Central memory CD8-positive, alpha-beta T cell (primary cell): ENCODE measurements at regions not wholly inside any gene's neighbourhood (a gene's known extent, or its start where the extent isn't known, plus 50 kb on each side); places are given as distances from the start of the nearest gene placed in this dataset.

Source experiments
- ATAC-seq: fragments of 150-1000 bp; cut with Tn5 transposase; replicated peaks from 2 replicates; pipeline ENCODE4 v1.10.0; 2022; ENCODE audit warnings: mild to moderate bottlenecking, moderate FRiP score, moderate number of reproducible peaks; ENCODE audit not compliant: poor library complexity, severe bottlenecking; ENCODE audit errors: extremely low read depth
- DNase-seq, 2 donors: peaks; one replicate each; pipeline ENCODE4 v3.0.0; 2021; ENCODE audit warnings: low spot score in 2 of 2
- H3K27ac Mint-ChIP-seq: one replicate; pipeline ENCODE4 v1.8.0; 2022; ENCODE audit warnings: low read depth, mild to moderate bottlenecking, moderate library complexity, mixed read lengths
- H3K27me3 Mint-ChIP-seq: one replicate; pipeline ENCODE4 v1.8.0; 2022; ENCODE audit warnings: mixed read lengths
- H3K36me3 Mint-ChIP-seq: one replicate; pipeline ENCODE4 v1.8.0; 2022; ENCODE audit warnings: mild to moderate bottlenecking, moderate library complexity, mixed read lengths; ENCODE audit not compliant: insufficient read depth
- H3K4me1 Mint-ChIP-seq: one replicate; pipeline ENCODE4 v1.8.0; 2022; ENCODE audit warnings: mixed read lengths
- H3K4me3 Mint-ChIP-seq: one replicate; pipeline ENCODE4 v1.8.0; 2022; ENCODE audit warnings: mild to moderate bottlenecking, moderate library complexity, mixed read lengths
- H3K9me3 Mint-ChIP-seq: one replicate; pipeline ENCODE4 v1.8.0; 2022; ENCODE audit warnings: mixed read lengths

DNA sequence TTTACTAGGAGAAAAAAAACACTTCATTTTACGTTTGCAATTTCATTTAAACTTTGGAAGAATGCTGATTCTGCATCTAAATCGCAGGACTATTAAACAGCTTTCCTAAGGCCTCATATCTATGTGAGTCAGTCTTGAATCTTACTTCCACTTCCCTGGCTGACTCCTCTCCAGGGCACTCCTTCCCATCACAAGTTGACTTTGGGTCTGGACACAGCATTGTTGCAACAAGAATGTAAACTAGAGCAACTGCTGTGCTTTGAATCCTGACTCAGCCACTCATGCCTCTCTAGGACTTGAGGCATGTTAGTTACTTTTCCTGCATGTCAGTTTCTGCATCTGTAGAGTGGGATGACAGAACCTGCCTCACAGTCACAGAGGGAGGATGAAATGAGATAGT is 413.8 kb downstream of the FAT4 start:
- ATAC-seq (no peak), DNase-seq (no peak)
- Mint-ChIP-seq H3K4me3 (no peak overlapping the region), H3K4me1 (no peaks in the 10 kb centered on the region), H3K9me3 (peaks cover 16% of the 10 kb centered on the region), H3K36me3 (no peaks in the 10 kb centered on the region), H3K27ac (no peak overlapping the region), H3K27me3 (no peaks in the 10 kb centered on the region)

DNA sequence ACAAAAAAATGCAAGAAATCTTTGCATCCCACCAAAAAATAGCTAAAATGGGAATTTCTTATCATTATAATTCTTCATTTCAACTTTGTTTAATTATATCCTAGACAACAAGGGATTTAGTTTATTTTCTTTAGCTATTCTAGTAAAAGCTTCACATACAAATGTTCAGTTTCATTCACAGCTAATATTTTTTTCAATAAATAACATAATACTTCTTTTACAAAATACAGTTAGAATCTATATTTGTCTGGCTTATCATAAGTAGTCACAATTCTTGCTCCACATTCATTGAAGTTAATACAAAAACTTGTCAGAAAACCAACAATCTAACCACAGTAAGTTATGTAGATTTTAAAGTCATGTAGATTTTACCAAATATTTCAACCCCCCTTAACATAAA is 414.4 kb downstream of the FAT4 start:
- ATAC-seq (no peak), DNase-seq (no peak)
- no peaks in the 10 kb centered on the region for H3K36me3 Mint-ChIP-seq

DNA sequence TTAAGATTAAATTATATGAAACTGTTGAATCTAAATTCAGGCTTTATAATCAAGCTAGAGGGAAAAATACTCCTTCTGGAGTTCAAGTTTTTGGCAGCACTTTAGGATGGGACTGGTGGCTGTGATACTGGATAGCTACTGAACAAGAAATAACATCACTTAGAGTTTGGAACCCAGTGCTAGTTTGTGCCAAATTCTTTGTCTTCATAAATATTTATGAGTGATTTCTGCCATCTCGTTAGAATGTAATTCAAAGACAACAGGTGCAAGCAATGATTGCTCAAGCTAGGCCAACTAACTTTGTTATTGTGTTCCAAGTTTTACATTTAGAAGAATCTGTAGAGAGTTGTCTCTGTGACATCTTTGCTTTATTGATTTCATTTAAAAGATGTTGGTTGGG is 417.9 kb downstream of the FAT4 start:
- Mint-ChIP-seq H3K9me3 (peaks cover 23% of the 10 kb centered on the region), H3K27ac (no peak overlapping the region), H3K4me3 (no peak overlapping the region), H3K36me3 (no peaks in the 10 kb centered on the region), H3K4me1 (no peaks in the 10 kb centered on the region), H3K27me3 (no peaks in the 10 kb centered on the region)
- no peak for ATAC-seq
- DNase-seq, result no peak

More for the DNA sequence above, 414.4 kb downstream of the FAT4 start:
- H3K4me3 Mint-ChIP-seq, result no peak overlapping the region
- no peak overlapping the region for H3K27ac Mint-ChIP-seq
- H3K9me3 Mint-ChIP-seq, result peaks cover 16% of the 10 kb centered on the region
- H3K4me1 Mint-ChIP-seq, result no peaks in the 10 kb centered on the region
- no peaks in the 10 kb centered on the region for H3K27me3 Mint-ChIP-seq

DNA sequence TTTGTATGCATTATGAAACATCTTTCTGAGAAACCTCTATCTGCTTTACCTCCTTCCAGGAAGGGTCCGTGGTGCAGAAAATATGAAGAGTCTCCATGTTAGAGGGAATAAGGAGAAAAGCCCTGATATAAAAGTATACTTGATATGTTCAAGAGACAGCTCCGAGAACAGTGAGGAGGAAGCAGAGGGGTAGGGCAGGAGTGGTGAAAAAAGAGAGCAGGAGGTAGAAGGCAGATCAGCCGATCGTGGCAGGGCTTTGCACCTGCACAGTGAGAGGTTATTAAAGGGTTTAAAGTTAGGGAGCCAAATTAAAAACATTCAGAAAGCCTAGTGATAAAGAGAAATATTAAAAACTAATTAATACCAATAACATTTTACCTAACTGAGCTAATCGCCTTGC is 419.7 kb downstream of the FAT4 start:
- no peak overlapping the region for H3K27ac Mint-ChIP-seq

DNA sequence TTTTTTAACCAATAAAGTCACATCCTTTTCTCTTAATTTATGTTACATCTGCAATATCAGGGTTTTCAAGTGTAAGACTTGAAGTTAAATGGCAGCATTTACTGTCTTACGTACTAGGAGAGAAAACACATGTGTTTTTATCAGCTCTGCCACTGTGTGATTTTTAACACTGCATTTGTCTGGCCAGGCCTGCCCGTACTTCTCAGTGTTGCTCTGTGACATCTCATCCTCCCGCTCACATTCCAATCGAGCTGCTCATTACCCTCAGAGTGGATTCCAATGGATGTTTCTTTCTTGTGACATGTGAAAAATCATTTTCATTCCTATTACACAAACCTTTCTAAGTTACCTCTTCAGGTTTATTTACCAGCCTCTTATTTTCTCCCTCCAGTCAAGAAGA is 420.3 kb downstream of the FAT4 start:
- no peak for ATAC-seq
- no peaks in the 10 kb centered on the region for H3K4me1 Mint-ChIP-seq

More for the DNA sequence above, 419.7 kb downstream of the FAT4 start:
- DNase-seq (no peak), ATAC-seq (no peak)
- Mint-ChIP-seq H3K4me3 (no peak overlapping the region), H3K4me1 (no peaks in the 10 kb centered on the region), H3K9me3 (peaks cover 23% of the 10 kb centered on the region), H3K27me3 (no peaks in the 10 kb centered on the region), H3K36me3 (no peaks in the 10 kb centered on the region)

DNA sequence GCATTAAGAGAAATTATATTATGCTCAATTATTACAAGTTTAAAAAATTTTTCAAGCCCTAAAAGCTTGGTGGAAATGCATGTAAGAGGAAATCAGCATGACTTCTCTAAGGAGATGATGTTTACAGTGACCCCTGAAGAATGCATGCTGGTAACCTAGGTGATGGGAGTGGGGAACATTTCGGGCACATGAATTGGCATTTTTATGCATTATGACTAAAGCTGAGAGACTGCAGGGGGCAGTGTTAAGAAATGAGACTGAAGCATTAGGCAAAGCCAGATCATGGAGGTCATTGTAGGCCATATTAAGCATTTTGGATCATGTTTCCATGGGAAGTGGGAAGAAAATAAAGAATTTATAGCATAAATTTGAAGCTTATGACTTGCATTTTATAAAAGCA is 421.3 kb downstream of the FAT4 start:
- H3K9me3 Mint-ChIP-seq, result peaks cover 15% of the 10 kb centered on the region

More for the DNA sequence above, 420.3 kb downstream of the FAT4 start:
- no peaks in the 10 kb centered on the region for H3K27me3 Mint-ChIP-seq
- no peak for DNase-seq
- no peaks in the 10 kb centered on the region for H3K36me3 Mint-ChIP-seq
- H3K9me3 Mint-ChIP-seq, result peaks cover 17% of the 10 kb centered on the region
- no peak overlapping the region for H3K4me3 Mint-ChIP-seq
- no peak overlapping the region for H3K27ac Mint-ChIP-seq

DNA sequence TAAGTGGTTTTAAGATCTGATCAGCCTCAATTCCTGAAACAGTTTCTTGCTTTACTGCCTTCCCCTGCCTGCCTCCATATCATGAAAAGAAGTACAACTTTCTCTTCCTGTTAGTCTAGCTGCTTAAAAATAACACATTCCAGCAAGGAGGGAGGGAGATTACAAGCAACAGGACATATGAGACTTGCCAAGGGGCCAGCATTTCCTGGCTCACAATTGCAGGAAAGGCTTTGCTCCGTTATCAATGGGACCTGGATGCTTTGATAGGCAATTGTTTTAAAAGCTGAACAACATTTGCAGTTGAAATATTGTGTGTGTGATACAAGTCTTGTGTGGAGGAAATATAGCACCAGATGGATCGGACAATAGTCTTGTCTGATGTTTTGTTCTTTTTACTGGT is 425.0 kb downstream of the FAT4 start:
- no peaks in the 10 kb centered on the region for H3K36me3 Mint-ChIP-seq
- DNase-seq, result no peak
- no peak overlapping the region for H3K27ac Mint-ChIP-seq
- H3K27me3 Mint-ChIP-seq, result no peaks in the 10 kb centered on the region
- no peaks in the 10 kb centered on the region for H3K4me1 Mint-ChIP-seq
- H3K4me3 Mint-ChIP-seq, result no peak overlapping the region
- H3K9me3 Mint-ChIP-seq, result peaks cover 7% of the 10 kb centered on the region
- ATAC-seq, result no peak

More for the DNA sequence above, 421.3 kb downstream of the FAT4 start:
- H3K27ac Mint-ChIP-seq, result no peak overlapping the region
- no peaks in the 10 kb centered on the region for H3K27me3 Mint-ChIP-seq
- ATAC-seq (no peak), DNase-seq (no peak)
- H3K36me3 Mint-ChIP-seq, result no peaks in the 10 kb centered on the region
- H3K4me3 Mint-ChIP-seq, result no peak overlapping the region
- no peaks in the 10 kb centered on the region for H3K4me1 Mint-ChIP-seq

DNA sequence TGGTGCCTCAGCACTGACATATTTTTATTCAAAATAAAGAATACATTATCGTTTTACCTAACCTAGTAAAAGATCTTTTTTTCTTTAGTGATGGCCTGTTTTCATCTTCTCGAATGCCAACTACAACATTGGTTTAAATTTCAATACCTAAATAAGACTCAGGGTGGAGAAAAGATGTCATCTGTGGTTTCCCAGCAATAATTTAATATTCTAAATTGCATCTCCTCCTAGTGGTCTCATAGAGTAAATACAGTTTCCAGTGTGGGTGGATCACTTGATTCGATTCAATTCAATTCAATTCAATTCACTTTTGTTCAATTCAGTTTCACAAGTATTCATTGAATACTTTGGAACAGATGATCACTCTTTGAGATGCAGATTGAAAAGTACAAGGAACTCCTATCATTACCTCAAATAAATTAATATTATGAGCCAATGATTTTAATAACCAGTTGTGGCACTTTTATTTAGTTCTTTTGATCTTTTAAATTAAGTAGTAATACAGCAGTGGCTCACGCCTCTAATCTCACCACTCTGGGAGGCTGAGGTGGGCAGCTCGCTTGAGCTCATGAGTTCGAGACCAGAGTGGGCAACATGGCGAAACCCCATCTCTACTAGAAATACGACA is 427.2 kb downstream of the FAT4 start:
- Mint-ChIP-seq H3K9me3 (no peaks in the 10 kb centered on the region), H3K27ac (no peak overlapping the region), H3K27me3 (no peaks in the 10 kb centered on the region), H3K4me1 (no peaks in the 10 kb centered on the region), H3K36me3 (no peaks in the 10 kb centered on the region), H3K4me3 (no peak overlapping the region)
- ATAC-seq, result no peak
- DNase-seq, result no peak

DNA sequence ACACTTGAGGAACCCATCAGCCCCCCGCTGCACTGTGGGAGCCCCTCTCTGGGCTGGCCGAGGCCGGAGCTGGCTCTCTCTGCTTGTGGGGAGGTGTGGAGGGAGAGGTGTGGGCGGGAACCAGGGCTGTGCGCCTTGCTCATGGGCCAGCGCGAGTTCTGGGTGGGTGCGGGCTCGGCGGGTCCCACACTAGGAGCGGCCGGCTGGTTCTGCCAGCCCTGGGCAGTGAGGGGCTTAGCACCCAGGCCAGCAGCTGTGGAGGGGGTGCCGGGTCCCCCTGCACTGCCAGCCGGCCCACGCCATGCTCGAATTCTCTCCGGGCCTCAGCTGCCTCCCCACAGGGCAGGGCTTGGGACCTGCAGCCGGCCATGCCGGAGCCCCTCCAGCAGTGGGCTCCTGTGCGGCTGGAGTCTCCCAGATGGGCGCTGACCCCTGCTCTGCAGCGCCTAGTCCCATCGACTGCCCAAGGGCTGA is 430.2 kb downstream of the FAT4 start:
- no peak for DNase-seq
- ATAC-seq, result no peak
- Mint-ChIP-seq H3K9me3 (peaks cover 11% of the 10 kb centered on the region), H3K4me1 (no peaks in the 10 kb centered on the region), H3K27ac (no peak overlapping the region), H3K4me3 (no peak overlapping the region), H3K27me3 (no peaks in the 10 kb centered on the region), H3K36me3 (no peaks in the 10 kb centered on the region)

DNA sequence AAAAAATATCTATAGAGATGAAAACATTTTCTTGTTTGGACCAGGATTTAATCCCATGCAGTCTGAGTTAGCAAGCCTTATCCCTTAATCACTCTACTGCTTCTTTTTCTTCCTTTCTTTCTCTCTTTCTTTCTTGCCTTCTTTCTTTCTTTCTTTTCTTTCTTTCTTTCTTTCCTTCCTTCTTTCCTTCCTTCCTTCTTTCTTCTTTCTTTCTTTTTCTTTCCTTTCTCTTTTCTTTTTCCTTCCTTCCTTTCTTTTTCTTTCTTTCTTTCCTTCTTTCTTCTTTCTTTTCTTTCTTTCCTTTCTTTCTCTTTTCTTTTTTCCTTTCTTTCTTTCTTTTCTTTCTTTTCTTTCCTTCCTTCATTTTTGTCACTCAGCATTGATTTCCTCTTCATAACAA is 434.6 kb downstream of the FAT4 start:
- Mint-ChIP-seq H3K4me1 (no peaks in the 10 kb centered on the region), H3K27ac (no peak overlapping the region), H3K36me3 (no peaks in the 10 kb centered on the region), H3K9me3 (peaks cover 11% of the 10 kb centered on the region), H3K4me3 (no peak overlapping the region), H3K27me3 (no peaks in the 10 kb centered on the region)
- no peak for DNase-seq
- ATAC-seq, result no peak

DNA sequence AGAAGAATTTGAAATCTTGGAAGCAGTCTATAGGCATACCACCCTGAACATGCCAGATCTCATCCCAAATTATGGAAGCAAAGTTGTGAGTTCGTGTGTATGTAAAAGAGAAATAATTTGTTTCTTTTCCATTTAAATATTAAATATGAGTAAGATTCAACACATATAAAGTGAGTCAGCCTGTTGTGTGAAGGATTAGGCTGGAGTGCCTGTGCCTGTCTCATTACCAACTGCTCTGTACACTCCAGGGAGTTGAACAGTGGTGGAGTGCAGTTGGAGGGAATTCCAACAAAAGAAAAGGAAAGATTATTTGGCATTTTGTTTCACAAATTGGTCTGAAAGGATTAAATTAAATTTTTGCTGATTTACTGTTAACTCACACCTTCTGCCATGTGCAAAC is 435.6 kb downstream of the FAT4 start:
- DNase-seq, result no peak
- H3K9me3 Mint-ChIP-seq, result peaks cover 11% of the 10 kb centered on the region
- no peak overlapping the region for H3K27ac Mint-ChIP-seq
- no peaks in the 10 kb centered on the region for H3K4me1 Mint-ChIP-seq
- H3K4me3 Mint-ChIP-seq, result no peak overlapping the region
- H3K36me3 Mint-ChIP-seq, result no peaks in the 10 kb centered on the region
- no peaks in the 10 kb centered on the region for H3K27me3 Mint-ChIP-seq
- no peak for ATAC-seq

DNA sequence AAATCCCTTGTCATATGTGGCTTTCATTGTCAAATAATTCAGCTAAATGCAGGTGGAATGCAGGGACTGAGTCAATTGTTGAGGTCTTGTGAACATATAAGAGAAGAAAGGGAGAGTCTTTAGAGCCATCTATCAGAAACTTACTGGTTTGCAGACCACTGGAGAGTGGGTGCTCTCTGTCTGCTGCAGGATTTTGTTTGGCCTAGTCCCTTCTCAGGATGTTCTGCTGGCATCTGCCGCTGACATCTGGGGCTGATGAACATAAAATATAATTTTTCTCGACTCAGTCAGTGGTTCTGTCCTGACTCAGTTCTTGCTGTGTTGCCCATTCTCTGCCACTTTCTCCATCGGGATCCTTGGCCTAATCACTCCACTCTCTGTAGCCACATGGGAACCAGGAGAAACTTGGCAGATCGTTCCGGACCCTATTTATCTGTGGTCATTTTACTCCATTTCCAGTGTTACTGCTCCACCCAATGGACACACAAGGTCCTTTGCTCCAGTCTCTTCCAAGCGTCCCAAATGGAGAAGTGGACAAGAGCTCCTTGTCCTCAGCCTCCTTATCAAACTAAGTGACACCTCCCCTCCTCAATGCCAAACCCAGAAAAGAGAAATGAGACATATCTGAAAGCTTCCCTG is 436.2 kb downstream of the FAT4 start:
- DNase-seq (no peak), ATAC-seq (no peak)
- no peaks in the 10 kb centered on the region for H3K36me3 Mint-ChIP-seq
- no peak overlapping the region for H3K4me3 Mint-ChIP-seq
- H3K27ac Mint-ChIP-seq, result no peak overlapping the region
- no peaks in the 10 kb centered on the region for H3K4me1 Mint-ChIP-seq
- H3K9me3 Mint-ChIP-seq, result peaks cover 11% of the 10 kb centered on the region
- no peaks in the 10 kb centered on the region for H3K27me3 Mint-ChIP-seq

DNA sequence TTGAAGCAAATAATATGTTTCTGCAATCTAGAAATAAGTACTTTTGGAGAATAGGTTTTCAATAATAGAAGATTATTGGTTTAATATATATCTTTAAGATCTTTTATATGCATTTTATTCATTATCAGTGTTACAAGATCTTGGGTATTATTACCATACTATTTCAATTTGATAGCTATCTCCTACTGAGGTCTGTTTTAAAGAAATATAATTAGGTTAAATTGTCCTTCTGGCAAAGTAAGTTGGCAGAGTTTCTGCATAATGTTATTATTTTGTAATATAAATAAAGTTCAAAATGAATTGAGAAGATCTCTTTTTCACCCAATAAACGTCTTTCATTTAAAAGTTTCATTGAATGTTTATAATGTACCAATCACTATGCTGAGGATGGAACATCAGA is 443.7 kb downstream of the FAT4 start:
- DNase-seq (no peak), ATAC-seq (no peak)
- no peak overlapping the region for H3K4me3 Mint-ChIP-seq
- H3K4me1 Mint-ChIP-seq, result no peaks in the 10 kb centered on the region
- H3K27me3 Mint-ChIP-seq, result no peaks in the 10 kb centered on the region
- no peak overlapping the region for H3K27ac Mint-ChIP-seq
- H3K36me3 Mint-ChIP-seq, result no peaks in the 10 kb centered on the region
- H3K9me3 Mint-ChIP-seq, result peaks cover 11% of the 10 kb centered on the region
